Ascending aorta (tissue), 2 donors: ENCODE measurements at regions not wholly inside any gene's neighbourhood (a gene's known extent, or its start where the extent isn't known, plus 50 kb on each side); places are given as distances from the start of the nearest gene placed in this dataset.
"Not testable (repeated sequence)": the region's sequence is repeated elsewhere in the genome, so short reads cannot be mapped to it uniquely, and the experiment has no call there.

Source experiments
- DNase-seq, 2 donors: peaks; one replicate each; pipeline ENCODE4 v3.0.0-alpha.2; 2019; ENCODE audit warnings: low spot score in 2 of 2
- H3K27ac ChIP-seq, 2 donors: fragments of 200-600 bp; sonication (generic); one replicate each; pipeline ENCODE4 v1.5.1; 2016 to 2017; ENCODE audit warnings: mild to moderate bottlenecking in 1 of 2
- H3K27me3 ChIP-seq: fragments of 200-600 bp; sonication (generic); one replicate; pipeline ENCODE4 v1.5.1; 2017
- H3K36me3 ChIP-seq, 2 donors: fragments of 200-600 bp; sonication (generic); one replicate each; pipeline ENCODE4 v1.5.1; 2016
- H3K4me1 ChIP-seq, 2 donors: fragments of 200-600 bp; sonication (generic); one replicate each; pipeline ENCODE4 v1.5.1; 2016 to 2017; ENCODE audit warnings: mild to moderate bottlenecking in 1 of 2
- H3K4me3 ChIP-seq, 2 donors: fragments of 200-600 bp; sonication (generic); one replicate each; pipeline ENCODE4 v1.5.1; 2016 to 2017; ENCODE audit warnings: mild to moderate bottlenecking in 1 of 2
- H3K9me3 ChIP-seq, 2 donors: fragments of 200-600 bp; sonication (generic); one replicate each; pipeline ENCODE4 v1.5.1; 2016
- intact Hi-C: fragments of 100-400 bp; cut with DNase I; formaldehyde crosslinking; loops from one replicate; pipeline ENCODE4 v1.15.1; 2023
- TF ChIP-seq, protein P1 (sequence below), 3 experiments: fragments of 200-600 bp in 2 of 3; fragments of 450-650 bp in 1 of 3; sonication (generic) in 2 of 3; IDR thresholded peaks; one replicate each; pipeline ENCODE4 v1.5.1; 2016 to 2019; ENCODE audit warnings: antibody characterized with exemption in 3 of 3, mild to moderate bottlenecking in 1 of 3, moderate library complexity in 1 of 3

- no peak for DNase-seq
- Histone ChIP-seq H3K36me3 (no peaks in the 10 kb centered on the region), H3K27ac (no peak overlapping the region), H3K4me1 (no peaks in the 10 kb centered on the region), H3K27me3 (no peaks in the 10 kb centered on the region), H3K4me3 (no peak overlapping the region), H3K9me3 (no peaks in the 10 kb centered on the region)
- intact Hi-C loops = no loop called here
- TF ChIP-seq, protein P1, sequence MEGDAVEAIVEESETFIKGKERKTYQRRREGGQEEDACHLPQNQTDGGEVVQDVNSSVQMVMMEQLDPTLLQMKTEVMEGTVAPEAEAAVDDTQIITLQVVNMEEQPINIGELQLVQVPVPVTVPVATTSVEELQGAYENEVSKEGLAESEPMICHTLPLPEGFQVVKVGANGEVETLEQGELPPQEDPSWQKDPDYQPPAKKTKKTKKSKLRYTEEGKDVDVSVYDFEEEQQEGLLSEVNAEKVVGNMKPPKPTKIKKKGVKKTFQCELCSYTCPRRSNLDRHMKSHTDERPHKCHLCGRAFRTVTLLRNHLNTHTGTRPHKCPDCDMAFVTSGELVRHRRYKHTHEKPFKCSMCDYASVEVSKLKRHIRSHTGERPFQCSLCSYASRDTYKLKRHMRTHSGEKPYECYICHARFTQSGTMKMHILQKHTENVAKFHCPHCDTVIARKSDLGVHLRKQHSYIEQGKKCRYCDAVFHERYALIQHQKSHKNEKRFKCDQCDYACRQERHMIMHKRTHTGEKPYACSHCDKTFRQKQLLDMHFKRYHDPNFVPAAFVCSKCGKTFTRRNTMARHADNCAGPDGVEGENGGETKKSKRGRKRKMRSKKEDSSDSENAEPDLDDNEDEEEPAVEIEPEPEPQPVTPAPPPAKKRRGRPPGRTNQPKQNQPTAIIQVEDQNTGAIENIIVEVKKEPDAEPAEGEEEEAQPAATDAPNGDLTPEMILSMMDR (IDR thresholded peaks at IDR 0.05) = no peak
These were observed 202.3 kb upstream of the PITRM1 start for GRCh38 chr10:3374914-3375313.

DNA sequence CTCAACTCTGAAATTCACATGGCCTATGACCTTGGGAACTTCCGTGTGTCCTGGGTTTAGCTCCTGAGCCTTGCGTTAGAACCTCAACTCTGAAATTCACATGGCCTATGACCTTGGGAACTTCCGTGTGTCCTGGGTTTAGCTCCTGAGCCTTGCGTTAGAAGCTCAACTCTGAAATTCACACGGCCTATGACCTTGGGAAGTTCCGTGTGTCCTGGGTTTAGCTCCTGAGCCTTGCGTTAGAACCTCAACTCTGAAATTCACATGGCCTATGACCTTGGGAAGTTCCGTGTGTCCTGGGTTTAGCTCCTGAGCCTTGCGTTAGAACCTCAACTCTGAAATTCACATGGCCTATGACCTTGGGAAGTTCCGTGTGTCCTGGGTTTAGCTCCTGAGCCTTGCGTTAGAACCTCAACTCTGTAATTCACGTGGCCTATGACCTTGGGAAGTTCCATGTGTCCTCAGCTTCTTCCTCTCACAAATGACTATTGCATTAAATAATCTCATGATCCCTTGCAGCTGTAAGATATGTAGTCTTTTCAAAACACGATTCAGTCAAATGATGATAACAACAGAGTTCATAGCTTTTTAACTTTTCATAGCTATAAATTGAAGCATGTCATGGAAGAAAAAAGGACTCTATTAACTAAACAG is 200.9 kb upstream of the PITRM1 start:
- H3K36me3 ChIP-seq, H3K27me3 ChIP-seq, H3K9me3 ChIP-seq, H3K27ac ChIP-seq, intact Hi-C loops, DNase-seq, H3K4me1 ChIP-seq, H3K4me3 ChIP-seq: not testable (repeated sequence)

GRCh38 chr10:3372281-3372680 is 199.7 kb upstream of the PITRM1 start:
- H3K27ac ChIP-seq = peak overlapping the region; percentile 48 to 52
- no peak for DNase-seq
- no peaks in the 10 kb centered on the region for H3K9me3 ChIP-seq

DNA sequence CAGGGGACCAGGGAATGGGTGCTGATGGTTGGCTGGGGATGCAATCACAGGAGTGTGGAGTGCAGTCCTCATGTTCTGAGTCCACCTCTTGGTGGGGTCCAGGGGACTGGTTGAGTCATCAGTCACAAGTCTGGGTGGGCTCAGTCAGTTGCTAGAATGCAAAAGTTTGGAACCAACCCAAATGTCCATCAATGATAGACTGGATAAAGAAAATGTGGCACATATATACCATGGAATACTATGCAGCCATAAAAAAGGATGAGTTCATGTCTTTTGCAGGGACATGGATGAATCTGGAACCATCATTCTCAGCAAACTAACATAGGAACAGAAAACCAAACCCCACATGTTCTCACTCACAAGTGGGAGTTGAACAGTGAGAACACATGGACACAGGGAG is 199.0 kb upstream of the PITRM1 start:
- DNase-seq, intact Hi-C loops: not testable (repeated sequence)
- peak overlapping the region; percentile 48 to 52 for H3K27ac ChIP-seq

More at GRCh38 chr10:3372281-3372680, 199.7 kb upstream of the PITRM1 start:
- H3K27me3 ChIP-seq = no peaks in the 10 kb centered on the region
- H3K4me1 ChIP-seq = no peaks in the 10 kb centered on the region
- no peak overlapping the region for H3K4me3 ChIP-seq
- no peaks in the 10 kb centered on the region for H3K36me3 ChIP-seq
- TF ChIP-seq, protein P1 (IDR thresholded peaks at IDR 0.05) = no peak
- intact Hi-C loops = no loop called here

DNA sequence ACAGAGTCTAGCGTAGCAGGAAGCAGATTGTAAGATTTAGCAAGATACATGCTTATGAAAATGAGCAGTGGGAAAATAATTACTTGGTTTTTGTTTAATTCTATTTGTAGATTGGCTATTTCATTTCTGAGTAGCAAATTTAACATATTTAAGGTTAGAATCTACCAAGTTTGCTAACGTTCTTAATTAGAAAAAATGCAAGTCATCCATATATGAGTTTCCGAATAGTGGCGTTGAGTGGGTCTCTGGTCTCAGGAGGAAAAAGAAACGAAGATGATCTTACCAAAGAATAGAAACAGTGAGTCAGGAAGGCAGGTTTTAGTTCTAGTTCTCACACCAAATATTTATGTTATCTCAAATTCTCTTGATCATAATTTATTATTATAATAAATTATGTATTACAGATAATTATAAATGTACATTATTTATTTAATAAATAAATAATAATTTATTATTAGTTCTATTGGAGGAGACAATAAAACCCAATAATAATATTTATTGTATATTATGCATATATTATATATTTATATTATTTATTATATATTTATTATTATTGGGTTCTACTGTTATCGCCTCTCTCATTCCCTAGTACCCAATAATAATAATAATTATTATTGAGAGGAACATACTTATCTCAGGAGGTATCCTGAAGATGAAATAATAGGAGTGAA is 194.3 kb upstream of the PITRM1 start:
- TF ChIP-seq, protein P1 (IDR thresholded peaks at IDR 0.05) = no peak
- H3K27me3 ChIP-seq = no peaks in the 10 kb centered on the region
- no peak overlapping the region for H3K4me3 ChIP-seq
- intact Hi-C loops = no loop called here
- no peak overlapping the region for H3K27ac ChIP-seq
- no peaks in the 10 kb centered on the region for H3K4me1 ChIP-seq
- H3K36me3 ChIP-seq = no peaks in the 10 kb centered on the region
- DNase-seq = no peak
- H3K9me3 ChIP-seq = no peaks in the 10 kb centered on the region

More for the DNA sequence above, 199.0 kb upstream of the PITRM1 start:
- not testable (repeated sequence) for H3K36me3 ChIP-seq, H3K4me1 ChIP-seq, H3K4me3 ChIP-seq, H3K27me3 ChIP-seq, H3K9me3 ChIP-seq

DNA sequence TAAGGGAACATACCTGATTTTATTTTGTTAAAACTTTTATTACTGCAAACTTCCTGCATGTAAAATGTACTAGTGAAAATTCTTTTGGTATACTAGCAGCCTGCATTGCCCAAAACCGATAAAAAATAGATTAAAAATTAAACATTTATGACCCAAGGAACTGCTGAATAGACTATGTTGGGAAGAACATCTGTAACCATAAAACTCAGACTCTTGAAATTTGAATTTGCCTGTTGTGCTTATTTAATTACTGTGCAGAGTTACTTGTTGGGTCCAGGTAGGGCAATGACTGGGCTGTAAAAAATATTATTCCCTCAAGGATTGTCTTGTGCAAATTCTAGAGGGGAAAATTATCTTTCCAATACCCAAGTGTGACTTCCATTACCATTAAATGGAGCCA is 193.5 kb upstream of the PITRM1 start:
- TF ChIP-seq, protein P1 (IDR thresholded peaks at IDR 0.05) = no peak
- intact Hi-C loops = no loop called here
- Histone ChIP-seq H3K36me3 (no peaks in the 10 kb centered on the region), H3K27me3 (no peaks in the 10 kb centered on the region), H3K4me1 (no peaks in the 10 kb centered on the region), H3K27ac (no peak overlapping the region), H3K4me3 (no peak overlapping the region), H3K9me3 (no peaks in the 10 kb centered on the region)
- no peak for DNase-seq
